Endodermal cell (in vitro differentiated cells): ENCODE measurements at regions not wholly inside any gene's neighbourhood (a gene's known extent, or its start where the extent isn't known, plus 50 kb on each side); places are given as distances from the start of the nearest gene placed in this dataset.

Experiments used
- DNase-seq: peaks from one replicate; pipeline ENCODE4 v3.0.0-alpha.2; 2017
- H3K27ac ChIP-seq: 2 replicates; pipeline ENCODE4 v1.5.1; 2013; ENCODE audit warnings: mild to moderate bottlenecking, low read depth, low read length, moderate library complexity
- H3K27me3 ChIP-seq: 2 replicates; pipeline ENCODE4 v1.6.1; 2013; ENCODE audit warnings: mild to moderate bottlenecking, low read length, moderate library complexity; ENCODE audit not compliant: insufficient read depth, control insufficient read depth, poor library complexity, severe bottlenecking
- H3K36me3 ChIP-seq: 2 replicates; pipeline ENCODE4 v1.7.0; 2013; ENCODE audit warnings: mild to moderate bottlenecking, low read length, moderate library complexity; ENCODE audit not compliant: control insufficient read depth, insufficient read depth
- H3K4me1 ChIP-seq: one replicate; pipeline ENCODE4 v1.7.0; 2013; ENCODE audit warnings: low read length; ENCODE audit not compliant: control insufficient read depth, insufficient read depth
- H3K4me3 ChIP-seq: 2 replicates; pipeline ENCODE4 v1.5.1; 2013; ENCODE audit warnings: mild to moderate bottlenecking, low read length, moderate library complexity
- H3K9ac ChIP-seq: 2 replicates; pipeline ENCODE4 v1.6.1; 2013; ENCODE audit warnings: mild to moderate bottlenecking, low read length, moderate library complexity; ENCODE audit not compliant: poor library complexity, severe bottlenecking; ENCODE audit errors: extremely low read depth
- H3K9me3 ChIP-seq: 2 replicates; pipeline ENCODE4 v1.6.1; 2013; ENCODE audit warnings: mild to moderate bottlenecking, low read length, moderate library complexity; ENCODE audit not compliant: control insufficient read depth
- H3K27ac Mint-ChIP-seq: 2 replicates; pipeline ENCODE4 v1.8.0; 2020; ENCODE audit warnings: mixed read lengths
- H3K27me3 Mint-ChIP-seq: 2 replicates; pipeline ENCODE4 v1.8.0; 2021; ENCODE audit warnings: mild to moderate bottlenecking, mixed read lengths; ENCODE audit not compliant: insufficient read depth
- H3K36me3 Mint-ChIP-seq: 2 replicates; pipeline ENCODE4 v1.8.0; 2020; ENCODE audit warnings: low read depth, mixed read lengths
- H3K4me1 Mint-ChIP-seq: 2 replicates; pipeline ENCODE4 v1.8.0; 2020; ENCODE audit warnings: mixed read lengths
- H3K4me3 Mint-ChIP-seq: 2 replicates; pipeline ENCODE4 v1.8.0; 2020; ENCODE audit warnings: mild to moderate bottlenecking, moderate library complexity, mixed read lengths
- H3K9me3 Mint-ChIP-seq: 2 replicates; pipeline ENCODE4 v1.8.0; 2020; ENCODE audit warnings: mild to moderate bottlenecking, mixed read lengths
- CTCF ChIP-seq: fragments of 200-600 bp; sonication (generic); conservative IDR thresholded peaks from 2 replicates; pipeline ENCODE4 v1.5.0; 2021; ENCODE audit warnings: antibody characterized with exemption, mild to moderate bottlenecking
- WGBS, 2 experiments: methylation state at CpG; one replicate each; pipeline versions ENCODE4 v1.1.5 to v1.1.7; 2013; ENCODE audit warnings: missing lambda C conversion rate in 2 of 2, mixed read lengths in 1 of 2; ENCODE audit not compliant: insufficient coverage in 1 of 2, insufficient read length in 1 of 2; 5-methylcytosine and 5-hydroxymethylcytosine counted together

GRCh38 chr1:83813576-83813975 lies 185.4 kb downstream of the TTLL7 start:
- Mint-ChIP-seq H3K4me1 (peaks cover 15% of the 10 kb centered on the region), H3K27ac (no peak overlapping the region), H3K4me3 (no peak overlapping the region), H3K27me3 (no peaks in the 10 kb centered on the region), H3K9me3 (no peaks in the 10 kb centered on the region), H3K36me3 (no peaks in the 10 kb centered on the region)
- H3K27me3 ChIP-seq, result no peaks in the 10 kb centered on the region
- DNase-seq, result no peak
- no peaks in the 10 kb centered on the region for H3K4me1 ChIP-seq
- H3K4me3 ChIP-seq, result no peak overlapping the region
- no peak for TF ChIP-seq CTCF
- H3K9me3 ChIP-seq, result peaks cover 13% of the 10 kb centered on the region
- WGBS, 2 experiments, result 96 to 97% methylated on average over 3 to 4 of the region's 4 CpGs
- no peak overlapping the region for H3K9ac ChIP-seq
- H3K27ac ChIP-seq, result no peak overlapping the region
- H3K36me3 ChIP-seq, result no peaks in the 10 kb centered on the region

DNA sequence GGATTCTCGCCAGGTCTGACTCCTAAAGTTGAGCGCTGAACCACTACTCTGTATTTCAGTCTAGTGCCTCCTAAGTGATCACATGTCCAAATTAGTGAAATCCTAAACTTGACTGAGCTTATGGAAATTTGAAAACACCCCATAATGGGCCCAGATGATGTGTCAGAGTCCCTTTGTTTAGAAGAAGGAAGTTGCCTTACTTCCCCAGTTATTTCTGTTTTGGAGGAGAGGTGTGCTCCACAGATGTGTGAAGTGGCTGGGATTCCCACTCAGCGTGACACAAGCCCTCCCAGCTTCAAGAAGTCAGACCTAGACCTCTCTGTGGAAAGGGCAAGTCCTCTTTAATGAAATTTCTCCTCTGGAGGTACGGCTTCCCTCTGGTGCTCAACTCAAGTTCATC lies 188.8 kb downstream of the TTLL7 start:
- H3K36me3 Mint-ChIP-seq, result no peaks in the 10 kb centered on the region
- WGBS, 2 experiments, result 92 to 98% methylated on average over 4 of the region's 4 CpGs
- Histone ChIP-seq H3K9me3 (no peaks in the 10 kb centered on the region), H3K27me3 (no peaks in the 10 kb centered on the region), H3K4me1 (no peaks in the 10 kb centered on the region), H3K9ac (no peak overlapping the region), H3K4me3 (no peak overlapping the region), H3K36me3 (no peaks in the 10 kb centered on the region), H3K27ac (no peak overlapping the region)
- H3K27me3 Mint-ChIP-seq, result no peaks in the 10 kb centered on the region
- no peak overlapping the region for H3K27ac Mint-ChIP-seq
- DNase-seq, result no peak
- H3K9me3 Mint-ChIP-seq, result no peaks in the 10 kb centered on the region
- H3K4me3 Mint-ChIP-seq, result no peak overlapping the region
- H3K4me1 Mint-ChIP-seq, result peaks cover 6% of the 10 kb centered on the region
- TF ChIP-seq CTCF, result no peak

GRCh38 chr1:83808536-83808935 lies 190.4 kb downstream of the TTLL7 start:
- no peak overlapping the region for H3K4me3 Mint-ChIP-seq
- TF ChIP-seq CTCF, result no peak
- H3K9me3 ChIP-seq, result no peaks in the 10 kb centered on the region
- H3K4me1 Mint-ChIP-seq, result peaks cover 6% of the 10 kb centered on the region
- no peaks in the 10 kb centered on the region for H3K9me3 Mint-ChIP-seq
- DNase-seq, result no peak
- H3K27me3 Mint-ChIP-seq, result no peaks in the 10 kb centered on the region
- no peak overlapping the region for H3K4me3 ChIP-seq
- no peak overlapping the region for H3K9ac ChIP-seq
- no peaks in the 10 kb centered on the region for H3K36me3 Mint-ChIP-seq
- no peaks in the 10 kb centered on the region for H3K4me1 ChIP-seq
- no peak overlapping the region for H3K27ac Mint-ChIP-seq
- no peak overlapping the region for H3K27ac ChIP-seq
- no peaks in the 10 kb centered on the region for H3K27me3 ChIP-seq
- no peaks in the 10 kb centered on the region for H3K36me3 ChIP-seq
